HUDEP-2 (cell line): ENCODE measurements at regions not wholly inside any gene's neighbourhood (a gene's known extent, or its start where the extent isn't known, plus 50 kb on each side); places are given as distances from the start of the nearest gene placed in this dataset.

Source experiments
- DNase-seq, 76 experiments: peaks; one replicate each; lab custom pipeline; 2025; ENCODE audit not compliant: unreplicated experiment in 76 of 76; lab: John Stamatoyannopoulos, UW

DNA sequence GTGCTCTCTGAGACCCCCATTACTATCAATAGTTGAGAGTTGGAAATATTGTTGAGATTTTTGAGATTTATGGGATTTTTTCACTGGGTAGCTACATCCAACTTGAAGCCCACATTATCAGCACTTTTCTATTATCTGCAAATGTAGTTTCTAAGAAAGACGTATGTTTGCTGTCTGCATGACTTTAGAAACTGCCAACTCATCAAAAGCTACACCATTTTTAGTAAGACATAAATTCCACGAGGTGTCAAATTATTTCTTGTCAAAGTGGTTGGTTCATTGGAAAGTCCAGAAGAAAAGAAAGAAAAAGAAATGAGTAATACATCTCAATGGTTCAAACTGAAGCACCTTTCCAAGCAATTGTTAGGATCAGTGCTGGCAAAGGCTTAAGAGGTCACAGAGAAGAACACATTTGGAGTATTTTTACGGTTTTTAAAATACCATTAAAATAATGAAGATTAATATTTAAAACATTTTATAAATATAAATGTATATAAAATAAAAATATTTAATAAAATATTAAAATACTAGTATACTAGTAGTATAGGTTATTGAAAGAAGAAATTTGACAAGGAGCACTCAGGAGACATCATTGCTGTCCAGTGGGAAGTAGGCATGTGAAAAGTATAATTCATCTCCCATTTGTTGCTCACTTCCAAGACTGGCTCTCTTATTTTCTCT, 463.5 kb downstream of the TAFA4 start:
- no peak for DNase-seq

DNA sequence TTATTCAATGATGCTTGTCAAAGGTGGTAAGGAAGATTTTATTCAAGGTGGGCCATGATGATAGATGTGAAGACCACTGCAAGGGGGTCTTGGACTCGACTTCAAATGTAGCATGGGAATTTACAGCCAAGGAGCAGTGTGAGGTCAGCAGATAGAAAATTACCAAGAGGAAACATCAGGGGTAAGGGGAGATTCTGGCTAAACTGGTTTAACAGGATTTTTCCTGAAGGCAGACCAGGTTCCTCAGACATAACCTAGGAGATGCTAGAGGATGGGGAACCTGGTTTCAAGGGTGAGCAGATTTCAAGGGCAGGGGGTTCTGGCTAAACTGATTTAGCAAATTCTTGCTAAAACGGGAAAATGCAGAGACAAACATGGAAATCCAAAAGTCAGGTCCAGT, 464.9 kb downstream of the TAFA4 start:
- DNase-seq: no peak

DNA sequence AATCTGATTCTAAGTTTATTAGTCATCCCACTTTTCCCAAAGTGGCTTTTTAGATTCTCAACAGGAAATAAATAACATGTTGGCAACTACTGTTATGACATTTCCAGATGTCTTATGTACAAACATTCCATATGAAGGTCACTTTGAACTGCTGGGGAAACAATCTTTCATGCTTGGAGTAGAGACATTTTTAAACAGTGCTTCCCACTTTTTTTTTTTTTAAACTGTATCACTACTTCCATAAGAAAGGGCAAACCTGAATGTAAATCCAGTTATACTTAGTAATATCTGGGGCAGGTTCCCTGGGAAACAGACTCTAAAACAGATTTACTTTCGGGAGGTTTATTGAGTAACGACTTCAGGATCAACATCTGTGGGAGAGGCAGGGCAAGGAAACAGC, 473.8 kb downstream of the TAFA4 start:
- no peak for DNase-seq

DNA sequence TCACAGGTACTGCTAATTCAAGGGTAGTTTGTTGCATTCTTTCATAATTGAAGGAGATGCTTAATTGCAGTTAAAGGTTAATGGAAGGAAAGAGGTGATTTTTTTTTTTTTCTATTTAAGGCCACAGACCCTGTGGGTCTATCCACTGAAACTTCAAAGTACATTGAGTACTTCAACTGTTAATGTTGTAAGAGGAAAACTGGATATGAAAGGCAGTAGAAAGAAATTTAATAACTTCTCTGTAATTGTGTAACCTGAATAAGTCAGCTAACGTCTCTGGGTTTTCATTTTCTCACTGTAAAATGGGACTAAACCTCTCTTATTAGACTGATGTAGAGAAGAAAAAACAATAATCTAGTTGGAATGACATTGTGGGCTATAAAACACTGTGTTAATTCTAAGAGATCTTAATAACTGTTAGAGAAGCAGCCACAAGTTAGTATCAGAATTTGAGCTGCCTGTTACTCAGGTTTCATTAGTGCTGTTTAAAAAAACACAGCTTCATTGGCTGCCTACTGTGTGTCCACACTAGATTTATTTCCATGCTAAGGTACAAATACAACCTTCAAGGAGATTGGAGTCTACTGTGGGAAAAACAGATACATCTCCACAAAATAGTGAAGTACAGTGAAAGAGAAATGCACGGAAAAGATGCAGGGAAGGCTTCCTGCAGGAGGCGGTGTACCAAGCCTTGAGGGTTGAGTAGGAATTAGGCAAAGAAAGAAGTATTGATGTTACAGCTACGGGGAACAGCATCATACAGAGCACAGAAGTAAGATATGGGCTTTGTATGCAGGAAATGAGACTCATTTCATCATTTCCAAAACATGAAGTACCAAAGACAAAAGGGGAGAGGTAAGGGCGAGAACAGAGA, 483.6 kb downstream of the TAFA4 start:
- DNase-seq: no peak

DNA sequence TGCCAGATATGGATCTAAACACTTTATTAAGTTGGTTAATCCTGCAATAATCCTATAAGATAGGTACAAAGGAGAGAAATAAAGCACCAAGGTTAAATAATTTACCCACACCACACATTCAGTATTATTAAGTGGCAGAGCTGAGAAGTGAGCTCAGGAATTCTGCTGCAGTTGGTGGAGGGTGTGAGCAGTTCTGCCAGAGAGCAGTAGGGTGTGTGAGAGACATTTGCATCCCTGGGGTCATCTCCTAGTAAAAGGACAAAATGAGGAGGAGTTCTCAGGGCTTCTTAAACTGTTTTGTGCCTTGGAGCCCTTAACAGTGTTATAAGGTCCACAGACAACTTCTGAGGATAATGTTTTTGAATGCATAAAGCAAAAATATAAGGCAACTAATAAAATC, 484.5 kb downstream of the TAFA4 start:
- no peak for DNase-seq

DNA sequence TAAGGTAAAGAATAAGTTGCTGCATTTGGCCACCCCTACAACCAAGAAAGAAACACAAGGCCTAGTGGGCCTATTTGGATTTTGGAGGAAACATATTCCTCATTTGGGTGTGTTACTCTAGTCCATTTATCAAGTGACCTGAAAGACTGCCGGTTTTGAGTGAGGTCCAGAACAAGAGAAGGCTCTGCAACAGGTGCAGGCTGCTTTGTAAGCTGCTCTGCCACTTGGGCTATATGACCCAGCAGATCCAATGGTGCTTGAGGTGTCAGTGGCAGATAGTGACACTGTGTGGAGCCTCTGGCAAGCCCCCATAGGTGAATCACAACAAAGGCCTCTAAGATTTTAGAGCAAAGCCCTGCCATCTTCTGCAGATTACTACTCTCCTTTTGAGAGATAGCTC, 491.3 kb downstream of the TAFA4 start:
- no peak for DNase-seq

DNA sequence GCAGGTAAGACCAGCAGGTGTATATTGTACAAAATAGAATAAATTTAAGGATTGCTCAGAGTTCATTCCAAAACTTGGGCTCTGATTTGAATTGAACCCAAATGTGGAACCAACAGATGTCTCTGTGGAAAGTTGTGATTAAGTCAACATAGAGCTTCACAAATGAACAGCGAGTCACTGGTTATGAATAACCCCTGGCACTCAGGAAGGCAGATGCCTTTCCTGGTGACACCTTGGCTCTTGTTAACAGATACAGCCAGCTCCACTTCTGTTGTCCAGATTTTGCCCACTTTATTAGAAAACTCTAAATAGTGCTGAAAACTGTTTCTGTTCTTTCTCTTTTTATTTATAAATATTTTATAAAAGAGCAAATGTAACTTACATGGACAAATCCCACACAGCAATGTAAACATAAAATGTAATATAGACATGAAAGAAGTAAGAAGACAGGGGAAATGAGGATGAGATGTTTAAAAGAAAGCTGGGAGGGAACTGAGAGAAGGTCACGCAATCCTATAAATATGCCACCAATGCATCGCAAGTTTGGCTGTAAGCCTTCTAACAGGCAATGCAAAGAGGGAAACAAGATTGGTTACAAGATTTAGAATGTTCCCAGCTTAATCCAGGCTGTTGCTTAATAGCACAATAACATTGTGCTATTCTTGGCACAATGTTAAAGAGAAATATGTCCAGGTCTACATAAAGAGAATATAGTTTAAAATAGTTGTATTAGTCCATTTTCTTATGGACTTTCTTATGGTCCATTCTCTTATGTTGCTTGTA, 495.5 kb downstream of the TAFA4 start:
- DNase-seq: no peak

DNA sequence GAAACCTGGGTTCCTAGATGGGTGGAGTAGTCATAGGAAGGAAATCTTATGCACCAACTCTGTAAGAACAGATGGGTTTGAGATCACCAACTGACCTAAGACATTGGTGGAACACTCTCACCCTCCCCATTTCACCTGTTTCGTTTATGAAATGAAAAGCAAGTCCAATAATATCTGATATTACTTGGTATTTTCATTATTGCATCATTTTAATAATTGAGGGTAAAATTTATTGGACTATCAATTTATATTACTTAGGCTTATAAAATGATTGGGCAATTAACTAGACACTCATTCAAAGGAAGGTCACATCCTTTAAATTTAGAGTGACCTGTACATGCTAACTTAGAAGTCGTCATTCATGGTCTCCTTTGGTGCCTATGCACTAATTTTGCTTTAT, 503.9 kb downstream of the TAFA4 start:
- no peak for DNase-seq

DNA sequence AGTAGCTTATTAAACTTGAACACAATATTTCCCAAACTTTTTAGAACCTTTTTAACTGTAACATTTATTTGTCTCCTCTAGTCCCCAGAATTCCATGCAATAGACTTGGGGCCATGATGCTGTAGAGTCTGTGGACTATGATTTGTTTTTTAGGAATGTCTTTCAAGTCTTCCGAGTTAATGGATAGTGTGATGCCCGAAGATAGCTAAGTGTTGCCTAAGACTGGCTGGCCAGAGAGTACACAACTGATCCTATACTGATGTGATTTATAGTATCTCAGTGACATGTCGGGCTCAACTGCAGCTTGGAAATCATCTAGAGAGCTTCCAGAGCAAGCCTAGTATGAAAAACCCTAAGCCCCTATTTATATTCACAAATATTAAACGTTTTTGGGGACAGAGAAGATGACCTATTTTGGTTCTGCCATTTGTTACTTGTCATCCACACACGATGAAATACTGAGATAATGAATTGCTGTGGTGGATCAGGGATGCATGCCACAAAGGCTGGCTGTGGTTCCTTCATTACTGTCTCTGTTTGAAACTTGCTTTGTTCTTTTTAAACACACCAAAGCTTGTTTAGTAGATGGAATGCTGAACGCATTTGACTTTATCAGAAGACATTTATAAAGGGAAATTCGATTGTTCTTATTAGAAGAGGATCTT, 507.4 kb downstream of the TAFA4 start:
- DNase-seq: no peak

DNA sequence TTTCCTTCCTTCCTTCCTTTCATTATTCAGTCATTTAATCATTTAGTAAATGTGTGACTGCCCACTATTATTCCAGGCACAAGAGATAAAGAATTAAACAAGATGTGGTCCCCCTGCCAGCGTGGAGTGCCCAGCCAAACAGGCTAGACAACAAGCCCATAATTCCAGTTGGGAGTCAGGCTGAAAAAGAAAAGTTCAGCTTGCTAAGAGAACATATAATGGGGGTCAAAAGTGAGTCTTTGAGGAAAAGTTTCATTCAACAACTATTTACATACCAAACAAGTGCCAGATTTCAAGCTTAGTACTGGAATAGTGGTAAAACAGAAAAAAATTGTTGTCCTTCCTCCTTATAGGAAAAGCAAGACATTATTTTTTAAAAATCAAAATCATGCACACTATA, 523.7 kb downstream of the TAFA4 start:
- DNase-seq: no peak

DNA sequence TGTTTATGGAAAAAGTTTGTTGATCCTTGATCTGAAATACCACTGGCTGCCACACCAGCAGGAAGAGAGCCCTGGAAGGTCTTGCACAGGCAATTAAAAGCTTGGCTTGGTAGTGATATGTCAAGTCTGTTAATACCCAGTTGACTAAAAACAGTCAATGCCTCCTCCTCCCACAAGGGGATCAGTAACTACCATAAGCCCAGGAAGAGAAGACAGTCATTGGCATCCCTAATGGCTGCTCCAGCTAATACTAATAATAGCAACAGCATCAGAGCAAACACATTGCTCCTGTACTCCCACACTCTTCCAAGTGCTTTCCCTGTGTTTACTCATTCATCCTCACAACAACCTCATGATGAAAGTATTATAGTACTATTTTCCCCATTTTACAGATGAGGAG, 528.6 kb downstream of the TAFA4 start:
- DNase-seq: no peak

DNA sequence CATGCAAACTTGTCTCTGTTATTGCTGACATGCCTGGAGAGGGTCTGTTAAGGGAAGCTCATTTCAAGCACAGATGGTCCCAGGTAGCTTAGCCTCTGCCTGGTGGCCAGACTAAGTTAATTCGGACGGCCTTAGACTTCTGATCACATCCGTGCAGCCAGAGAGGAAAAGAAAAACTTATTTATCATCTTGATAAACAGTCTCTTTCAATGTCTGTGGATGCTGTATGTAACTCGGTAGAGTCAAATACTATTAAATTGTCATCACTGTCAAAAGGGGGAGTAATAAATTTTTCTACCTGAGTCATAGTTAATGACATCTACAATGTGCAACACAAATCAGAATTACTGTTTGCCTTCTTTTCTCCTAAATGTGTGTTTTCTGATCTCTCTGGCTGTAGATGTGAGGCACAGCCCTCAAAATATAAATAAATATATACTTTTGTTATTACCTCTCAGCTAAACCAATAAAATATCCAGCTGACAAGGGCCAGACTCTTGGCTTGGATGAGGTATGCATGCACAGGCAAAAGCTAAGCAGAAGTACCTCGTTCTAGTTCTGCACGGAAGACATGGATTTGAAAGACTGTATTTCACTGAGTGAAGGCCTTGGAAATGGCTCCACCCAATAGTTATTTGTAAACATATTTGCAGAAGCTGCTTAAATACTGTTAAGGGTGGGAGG, 530.0 kb downstream of the TAFA4 start:
- DNase-seq: no peak

DNA sequence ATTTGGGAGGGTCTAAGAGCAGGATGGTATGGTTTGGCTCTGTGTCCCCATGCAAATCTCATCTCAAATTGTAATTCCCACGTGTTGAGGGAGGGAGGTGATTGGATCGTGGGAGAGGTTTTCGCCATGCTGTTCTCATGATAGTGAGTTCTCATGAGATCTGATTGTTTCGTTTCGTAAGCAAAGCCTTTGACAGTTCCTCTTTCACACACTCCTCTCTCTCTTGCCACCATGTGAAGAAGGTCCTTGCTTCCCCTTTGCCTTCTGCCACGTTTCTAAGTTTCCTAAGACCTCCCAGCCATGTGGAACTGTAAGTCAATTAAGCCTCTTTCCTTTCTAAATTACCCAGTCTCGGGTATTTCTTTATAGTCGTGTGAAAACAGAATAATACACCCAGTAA, 553.7 kb downstream of the TAFA4 start:
- no peak for DNase-seq

DNA sequence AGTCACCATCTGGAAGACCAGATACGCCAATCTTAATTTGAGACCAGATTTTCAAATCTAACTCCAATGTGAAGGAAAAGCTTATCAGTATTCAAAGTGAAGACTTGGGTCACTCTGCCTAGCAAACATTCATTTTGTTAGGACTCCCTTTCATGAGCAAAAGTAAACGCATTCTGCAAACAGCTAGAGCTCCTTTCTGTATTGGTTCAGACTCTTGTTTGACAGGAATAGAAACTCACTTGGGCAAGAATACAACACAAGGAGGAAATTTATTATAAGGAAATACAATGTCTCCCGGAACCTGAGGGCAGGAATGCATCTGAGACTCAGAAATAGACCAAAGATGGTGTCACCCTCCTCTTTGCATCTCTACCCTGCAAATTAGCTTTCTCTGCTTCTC, 558.6 kb downstream of the TAFA4 start:
- DNase-seq: no peak

DNA sequence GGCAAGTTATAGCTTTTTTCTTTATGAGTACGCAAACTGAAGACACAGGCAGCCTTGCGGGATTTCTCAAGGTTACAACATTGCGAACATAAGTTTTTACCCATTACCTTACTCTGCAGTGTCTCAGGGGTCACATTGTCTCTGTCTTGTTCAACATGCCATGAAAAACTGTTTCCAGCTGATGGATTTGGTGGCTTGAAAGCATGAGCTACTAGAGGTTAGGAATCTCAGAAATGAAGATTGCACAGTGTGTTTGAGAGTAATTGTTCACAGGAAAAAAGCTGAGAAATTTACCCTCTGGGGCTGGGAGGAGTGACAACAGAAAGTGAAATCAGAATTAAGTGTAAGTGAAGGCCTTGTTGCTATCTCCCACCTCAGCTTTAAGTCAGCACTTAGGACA, 568.6 kb downstream of the TAFA4 start:
- no peak for DNase-seq

DNA sequence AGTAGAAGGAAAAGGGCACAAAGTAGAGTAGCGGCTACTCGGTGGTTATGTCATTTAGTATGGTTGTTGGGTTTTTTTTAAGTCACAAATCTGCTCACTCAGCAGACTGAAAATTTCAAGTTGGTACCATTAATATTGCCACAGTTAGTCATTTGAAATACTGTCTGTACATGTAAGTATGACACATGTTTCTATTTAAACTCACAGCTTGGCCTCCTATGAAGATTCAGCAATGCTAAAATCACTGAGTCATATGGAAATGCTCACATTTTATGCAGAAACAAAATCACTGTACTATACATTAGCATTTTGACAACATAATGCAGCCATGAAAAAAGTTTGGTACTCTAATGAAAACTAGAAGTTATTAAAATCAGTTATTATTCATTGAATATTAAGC, 571.9 kb downstream of the TAFA4 start:
- no peak for DNase-seq

DNA sequence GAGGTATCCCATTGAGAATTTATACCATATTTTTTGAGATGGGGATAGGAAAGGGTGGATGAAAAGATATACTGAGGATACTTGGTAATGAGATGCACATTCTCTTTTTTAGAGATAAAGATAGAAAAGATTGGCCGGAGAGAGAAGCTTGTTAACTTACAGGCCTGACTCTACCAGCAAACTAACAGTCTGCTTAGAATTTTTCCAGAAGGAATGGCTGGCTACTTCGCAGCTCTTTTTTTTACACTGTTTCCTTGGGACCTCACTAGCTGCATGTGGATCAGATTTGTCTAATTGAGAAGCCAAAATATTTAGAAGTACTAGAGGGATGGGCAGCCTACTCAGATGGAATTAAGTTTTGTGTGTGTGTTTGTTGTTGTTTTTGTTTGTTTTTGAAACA, 586.6 kb downstream of the TAFA4 start:
- no peak for DNase-seq

DNA sequence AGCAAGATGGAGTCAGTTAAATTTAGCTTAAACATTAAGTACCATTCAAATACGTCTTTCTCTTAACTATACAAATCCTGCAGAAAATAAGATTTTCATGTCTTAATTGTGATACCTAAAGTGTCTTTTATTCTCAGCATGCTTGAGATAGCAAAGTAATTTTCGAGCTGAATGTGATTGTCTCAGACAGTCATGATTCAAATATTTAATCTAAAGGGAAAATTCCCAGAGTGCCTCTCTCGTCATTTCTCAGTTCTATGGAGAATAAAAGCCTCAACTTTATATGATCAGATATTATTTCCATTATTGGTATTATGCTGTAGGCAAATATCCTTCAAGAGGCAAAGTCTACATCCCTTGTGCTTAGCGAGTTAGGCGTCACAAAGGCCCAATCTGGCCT, 589.9 kb downstream of the TAFA4 start:
- DNase-seq: no peak

DNA sequence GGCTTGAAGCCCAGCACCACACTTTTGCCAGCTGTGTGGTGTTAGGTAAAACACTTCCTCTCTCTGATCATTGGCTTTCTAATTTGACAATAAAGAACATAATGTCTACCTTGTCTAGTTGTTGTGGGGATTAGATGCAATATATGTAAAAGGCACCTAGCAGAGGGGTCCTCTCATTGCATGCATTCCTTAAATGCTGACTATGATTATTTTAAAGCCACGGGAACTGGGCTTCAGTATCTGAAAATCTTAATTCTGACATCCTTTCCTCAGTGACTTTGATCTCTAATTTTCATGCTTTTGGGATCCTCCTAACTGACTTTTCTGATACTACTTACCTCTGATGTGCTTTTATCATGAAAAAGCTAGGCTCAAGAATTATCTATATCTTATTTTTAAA, 596.3 kb downstream of the TAFA4 start:
- DNase-seq: no peak

DNA sequence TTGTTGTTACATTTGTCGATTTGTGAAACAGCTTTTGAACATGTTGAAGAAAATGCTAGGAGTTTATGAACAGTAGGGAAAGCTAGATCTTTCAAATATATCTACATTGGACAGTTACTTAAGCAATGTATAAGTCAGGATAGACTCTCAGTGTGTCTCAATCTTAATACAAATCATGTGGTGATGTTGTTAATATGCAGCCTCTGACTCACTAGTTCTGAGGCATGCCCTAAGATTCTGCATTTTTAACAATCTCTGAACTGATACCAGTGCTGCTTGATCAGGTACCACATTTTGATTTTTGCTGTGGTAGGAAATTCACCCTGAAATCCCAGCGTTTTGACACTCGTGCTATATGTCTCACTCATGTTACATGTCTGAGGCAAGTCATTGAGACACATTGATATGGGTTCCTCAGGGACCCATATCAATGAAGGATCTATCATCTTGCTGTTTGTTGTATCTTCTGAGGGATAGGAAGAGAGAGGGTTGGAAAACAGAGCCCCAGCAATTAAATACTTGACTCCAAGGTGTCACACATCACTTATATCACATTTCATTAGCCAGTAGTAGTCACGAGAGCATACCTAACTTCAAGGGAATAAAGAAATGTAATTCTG, 597.9 kb downstream of the TAFA4 start:
- DNase-seq: no peak
